HFF-Myc (cell line): ENCODE measurements at regions not wholly inside any gene's neighbourhood (a gene's known extent, or its start where the extent isn't known, plus 50 kb on each side); places are given as distances from the start of the nearest gene placed in this dataset.

Source experiments
- DNase-seq: peaks from one replicate; pipeline ENCODE4 v3.0.0-alpha.2; 2011; ENCODE audit warnings: low read depth; ENCODE audit errors: extremely low read depth
- H3K4me3 ChIP-seq: replicated peaks from 2 replicates; pipeline ENCODE4 v1.5.1; 2011; ENCODE audit warnings: low read depth, mild to moderate bottlenecking, control low read depth, low read length
- CTCF ChIP-seq: IDR thresholded peaks from 2 replicates; pipeline ENCODE4 v1.5.1; 2012; ENCODE audit warnings: mild to moderate bottlenecking, low read depth, low read length, control low read depth; ENCODE audit errors: missing control alignments

DNA sequence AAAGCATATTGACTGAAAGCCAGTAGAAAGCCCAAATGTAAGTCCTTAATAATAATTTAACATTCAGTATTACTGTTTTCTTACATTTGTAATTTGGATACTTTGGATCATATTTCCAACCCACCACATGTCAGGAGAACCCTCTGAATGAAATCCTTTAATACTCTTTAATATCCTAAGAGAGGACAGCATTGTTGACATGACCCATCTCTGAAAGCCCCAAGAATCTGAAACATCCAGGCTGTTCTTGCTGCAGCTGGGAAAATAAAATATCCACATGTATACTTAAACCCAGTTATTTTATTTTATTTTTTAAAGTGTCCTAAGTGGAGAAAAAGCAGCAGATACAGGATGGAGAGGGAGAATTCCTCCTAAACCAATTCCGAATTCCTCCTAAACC lies 130.8 kb upstream of the RIPOR2 start:
- no peak for TF ChIP-seq CTCF
- H3K4me3 ChIP-seq: no peak overlapping the region
- DNase-seq: no peak

- H3K4me3 ChIP-seq: no peak overlapping the region
- no peak for TF ChIP-seq CTCF
- no peak for DNase-seq
Observed at GRCh38 chr6:25068866-25069265, 133.1 kb upstream of the RIPOR2 start.

DNA sequence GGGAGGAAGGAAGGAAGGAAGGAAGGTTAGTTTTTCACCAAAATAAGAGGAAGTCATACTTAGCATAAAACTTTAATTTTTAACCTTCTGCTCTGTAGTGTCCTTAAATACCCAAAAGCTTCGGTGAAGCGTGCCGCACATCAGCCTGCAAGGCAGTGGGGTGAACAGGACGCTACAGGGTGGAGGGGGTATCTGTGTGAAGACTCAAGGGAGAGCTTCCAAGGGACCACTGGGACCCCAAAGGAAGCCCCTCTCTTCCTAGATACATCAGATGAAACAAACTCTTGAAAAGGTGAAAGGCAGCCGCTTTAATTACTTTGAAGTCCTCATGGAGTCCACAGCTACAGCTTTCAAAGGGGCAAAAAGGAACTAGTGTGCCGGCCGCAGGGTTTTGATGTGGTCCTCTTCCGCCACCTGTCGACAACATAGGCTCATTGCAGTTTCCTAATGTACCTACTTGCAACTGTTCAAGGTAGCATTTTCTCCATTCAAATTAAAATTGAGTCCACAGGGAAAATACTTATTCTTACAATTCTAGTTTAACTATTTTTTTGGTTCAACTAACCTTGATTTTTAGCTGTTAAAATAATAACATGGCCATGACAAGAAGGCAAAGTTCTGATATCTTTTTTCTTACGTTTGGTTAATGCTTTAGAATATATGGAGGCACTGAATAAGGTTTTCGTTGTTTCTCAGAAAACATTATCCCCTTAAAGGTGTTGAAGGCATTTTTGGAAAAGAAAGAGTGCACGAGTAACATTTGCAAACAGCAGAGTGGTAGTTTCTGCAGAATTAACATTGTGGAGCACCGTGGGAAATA lies 135.0 kb upstream of the RIPOR2 start:
- no peak overlapping the region for H3K4me3 ChIP-seq

DNA sequence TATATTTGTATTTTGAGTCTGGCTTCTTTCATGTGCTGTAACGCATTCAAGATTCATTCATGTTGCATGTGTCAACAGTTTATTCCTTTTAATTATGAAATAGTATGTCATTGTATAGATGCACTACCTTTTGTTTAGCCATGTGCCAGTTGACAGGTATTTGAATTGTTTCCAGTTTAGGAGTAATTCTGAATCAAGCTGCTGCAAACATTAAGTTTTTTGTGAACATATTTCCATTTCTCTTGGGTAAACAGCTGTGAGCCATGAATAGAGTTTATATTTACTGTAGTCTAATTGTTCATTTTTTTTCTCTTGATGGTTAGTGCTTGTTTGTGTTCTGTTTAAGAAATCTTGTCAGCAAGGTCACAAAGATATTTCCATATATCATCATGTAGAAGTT lies 142.4 kb upstream of the RIPOR2 start:
- DNase-seq: no peak
- no peak overlapping the region for H3K4me3 ChIP-seq
- TF ChIP-seq CTCF: no peak

More for the DNA sequence above, 135.0 kb upstream of the RIPOR2 start:
- DNase-seq: peak; percentile 71
- TF ChIP-seq CTCF: peak; percentile 89

DNA sequence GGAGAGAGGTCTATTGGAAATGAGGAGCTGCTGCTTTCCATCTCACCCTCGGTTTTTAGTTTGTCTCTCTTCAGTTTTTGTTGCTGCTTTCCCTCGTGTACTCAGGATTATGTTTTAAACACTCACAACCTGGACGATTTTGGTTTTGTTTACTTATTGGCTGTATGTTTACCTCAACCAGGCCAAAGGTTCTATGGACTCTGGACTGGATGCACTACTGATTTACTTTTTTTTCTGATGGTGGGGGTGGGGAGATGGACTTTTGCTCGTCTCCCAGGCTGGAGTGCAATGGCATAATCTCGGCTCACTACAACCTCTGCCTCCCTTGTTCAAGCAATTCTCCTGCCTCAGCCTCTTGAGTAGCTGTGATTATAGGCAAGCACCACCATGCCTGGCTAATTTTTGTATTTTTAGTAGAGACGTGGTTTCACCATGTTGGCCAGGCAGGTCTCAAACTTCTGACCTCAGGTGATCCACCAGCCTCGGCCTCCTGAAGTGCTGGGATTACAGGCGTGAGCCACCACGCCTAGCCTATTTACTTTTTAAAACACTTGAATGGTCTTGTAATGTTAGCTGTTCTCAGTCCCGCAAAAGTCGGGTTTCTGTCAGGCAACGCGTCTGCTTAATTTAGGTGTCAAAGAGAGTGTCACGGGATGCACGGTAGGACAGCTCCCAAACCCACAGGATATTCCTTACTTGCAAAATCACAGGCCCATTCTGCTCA lies 148.2 kb upstream of the RIPOR2 start:
- no peak for DNase-seq
- no peak for TF ChIP-seq CTCF
- no peak overlapping the region for H3K4me3 ChIP-seq

DNA sequence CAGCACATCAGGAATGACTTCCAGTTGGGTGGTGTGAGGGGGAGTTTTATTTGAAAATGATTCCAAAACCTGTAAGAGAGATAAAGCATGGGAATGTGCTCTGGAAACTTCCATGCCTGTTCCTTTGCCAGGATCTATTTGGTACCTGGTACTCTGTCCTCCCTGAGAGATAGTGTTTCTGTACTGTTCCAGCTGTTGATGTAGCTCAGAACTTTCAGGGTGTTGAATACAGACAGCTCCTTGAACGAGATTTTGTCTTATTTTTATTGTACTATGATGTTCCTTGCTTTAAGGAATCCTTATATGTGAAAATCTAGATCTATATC lies 148.7 kb upstream of the RIPOR2 start:
- H3K4me3 ChIP-seq: no peak overlapping the region
- TF ChIP-seq CTCF: no peak
- no peak for DNase-seq
